ENCODE measurements at regions not wholly inside any gene's neighbourhood (a gene's known extent, or its start where the extent isn't known, plus 50 kb on each side); places are given as distances from the start of the nearest gene placed in this dataset.
A peak's percentile ranks its signal among the peaks of the same experiment; 100 is the strongest.
"Not testable (repeated sequence)": the region's sequence is repeated elsewhere in the genome, so short reads cannot be mapped to it uniquely, and the experiment has no call there.

GRCh38 chr1:21385022-21385421, 54.9 kb upstream of the NBPF3 start:
- DNase-seq, result no peak

GRCh38 chr1:21384620-21385019, 55.3 kb upstream of the NBPF3 start:
- no peak for DNase-seq

GRCh38 chr1:21383785-21384401, 56.0 kb upstream of the NBPF3 start:
- DNase-seq, result no peak

- DNase-seq, result no peak
Measured at GRCh38 chr1:21381354-21381753, 58.6 kb upstream of the NBPF3 start.

- not testable (repeated sequence) for DNase-seq
Measured at GRCh38 chr1:21380147-21380546, 59.8 kb upstream of the NBPF3 start.

GRCh38 chr1:21379571-21379970, 60.4 kb upstream of the NBPF3 start:
- DNase-seq, result no peak

- no peak for DNase-seq
Measured at GRCh38 chr1:21378705-21379494, 61.0 kb upstream of the NBPF3 start.

- no peak for DNase-seq
Measured at GRCh38 chr1:21372383-21372782, 67.6 kb upstream of the NBPF3 start.

GRCh38 chr1:21369905-21370304, 70.0 kb upstream of the NBPF3 start:
- no peak for DNase-seq

- DNase-seq, result peak; percentile 45
Measured at GRCh38 chr1:21368515-21369289, 71.2 kb upstream of the NBPF3 start.

- not testable (repeated sequence) for DNase-seq
Measured at GRCh38 chr1:21367973-21368514, 71.9 kb upstream of the NBPF3 start.

GRCh38 chr1:21366288-21366687, 73.6 kb upstream of the NBPF3 start:
- DNase-seq, result no peak

GRCh38 chr1:21365036-21365435, 74.8 kb upstream of the ECE1 start:
- DNase-seq, result no peak

- no peak for DNase-seq
Measured at GRCh38 chr1:21362096-21362495, 71.8 kb upstream of the ECE1 start.

- DNase-seq, result no peak
Measured at GRCh38 chr1:21361506-21361905, 71.2 kb upstream of the ECE1 start.

- DNase-seq, result no peak
Measured at GRCh38 chr1:21357161-21357560, 66.9 kb upstream of the ECE1 start.

- no peak for DNase-seq
Measured at GRCh38 chr1:21355956-21356355, 65.7 kb upstream of the ECE1 start.

- DNase-seq, result no peak
Measured at GRCh38 chr1:21352586-21352985, 62.3 kb upstream of the ECE1 start.

GRCh38 chr1:21351901-21352300, 61.6 kb upstream of the ECE1 start:
- no peak for DNase-seq

- no peak for DNase-seq
Measured at GRCh38 chr1:21350202-21350885, 60.1 kb upstream of the ECE1 start.

- DNase-seq, result no peak
Measured at GRCh38 chr1:21349693-21350092, 59.4 kb upstream of the ECE1 start.

GRCh38 chr1:21347072-21347581, 56.9 kb upstream of the ECE1 start:
- DNase-seq, result no peak
